HCT116 (cell line): ENCODE measurements at regions not wholly inside any gene's neighbourhood (a gene's known extent, or its start where the extent isn't known, plus 50 kb on each side); places are given as distances from the start of the nearest gene placed in this dataset.

Experiments used
- ATAC-seq: fragments of 200-7000 bp; cut with Tn5 transposase; 2 replicates; pipeline ENCODE4 v1.9.1; 2020; ENCODE audit warnings: mild to moderate bottlenecking, moderate library complexity
- BruUV-seq: library from RNA; stranded (reverse); fragments of 400-500 nt; replicated peaks from 2 replicates; lab custom pipeline; 2021; lab: Mats Ljungman, UMichigan
- CTCF ChIA-PET: fragments of 300-600 bp; sonication (Branson Sonifier 250); formaldehyde crosslinking; loops from one replicate; lab custom pipeline; 2021; ENCODE audit warnings: antibody characterized with exemption; lab: Charles Lee
- POLR2A ChIA-PET: fragments of 300-600, 350-600 bp; sonication (Branson Sonifier 250); formaldehyde crosslinking; loops from one replicate; lab custom pipeline; 2021; ENCODE audit warnings: antibody characterized with exemption; lab: Charles Lee
- RAD21 ChIA-PET, 2 experiments: fragments of 300-600 bp; sonication (Branson Sonifier 250); formaldehyde crosslinking; loops; one replicate each; lab custom pipeline; 2023; ENCODE audit warnings: low total read pairs in 2 of 2; ENCODE audit not compliant: uncharacterized antibody in 2 of 2, unreplicated experiment in 2 of 2, low non-redundant PET in 1 of 2; lab: Charles Lee
- DNase-seq: peaks from one replicate; pipeline ENCODE4 v3.0.0-alpha.2; 2010; ENCODE audit warnings: low read depth, low spot score
- H2AFZ ChIP-seq: fragments of 200-600 bp; shearing (Covaris generic), sonication (generic); 2 replicates; pipeline ENCODE4 v1.6.1; 2017; ENCODE audit warnings: low read depth, mixed run types, mixed read lengths, antibody characterized with exemption, low read length; ENCODE audit not compliant: poor library complexity, severe bottlenecking
- H3K27ac ChIP-seq: 2 replicates; pipeline ENCODE4 v1.5.1; 2012; ENCODE audit warnings: low read depth, low read length
- H3K27me3 ChIP-seq: fragments of 200-600 bp; sonication (generic); 2 replicates; pipeline ENCODE4 v1.6.1; 2016; ENCODE audit warnings: mixed run types, low read length, mixed read lengths; ENCODE audit not compliant: insufficient read depth
- H3K36me3 ChIP-seq, 2 experiments: fragments of 200-500 bp in 1 of 2; fragments of 200-600 bp in 1 of 2; sonication (Bioruptor generic) in 1 of 2; sonication (generic) in 1 of 2; 2 replicates each; pipeline versions ENCODE4 v1.5.1 to v1.6.1; 2014 to 2016; ENCODE audit warnings: low read length in 2 of 2, inconsistent platforms in 1 of 2, mixed read lengths in 1 of 2, mixed run types in 1 of 2; ENCODE audit not compliant: insufficient read depth in 2 of 2, control insufficient read depth in 1 of 2
- H3K4me1 ChIP-seq, 2 experiments: fragments of 200-600 bp in 1 of 2; sonication (generic) in 1 of 2; 2 replicates each; pipeline versions ENCODE4 v1.5.1 to v1.6.1; 2012 to 2017; ENCODE audit warnings: low read length in 2 of 2, inconsistent platforms in 1 of 2, mild to moderate bottlenecking in 1 of 2, mixed read lengths in 1 of 2, mixed run types in 1 of 2, moderate library complexity in 1 of 2; ENCODE audit not compliant: insufficient read depth in 2 of 2, control insufficient read depth in 1 of 2
- H3K4me2 ChIP-seq: fragments of 200-600 bp; sonication (generic); 2 replicates; pipeline ENCODE4 v1.6.1; 2017; ENCODE audit warnings: mixed run types, low read length, mixed read lengths
- H3K4me3 ChIP-seq, 2 experiments: fragments of 200-600 bp in 1 of 2; sonication (generic) in 1 of 2; replicated peaks in 1 of 2; 2 replicates each; pipeline ENCODE4 v1.5.1; 2011 to 2016; ENCODE audit warnings: low read length in 2 of 2, control low read depth in 1 of 2, low read depth in 1 of 2, mild to moderate bottlenecking in 1 of 2, mixed read lengths in 1 of 2, mixed run types in 1 of 2
- H3K79me2 ChIP-seq: fragments of 200-600 bp; sonication (generic); 2 replicates; pipeline ENCODE4 v1.6.1; 2017; ENCODE audit warnings: mild to moderate bottlenecking, mixed run types, low read length, moderate library complexity, mixed read lengths; ENCODE audit not compliant: insufficient read depth
- H3K9ac ChIP-seq: fragments of 200-600 bp; sonication (generic); 2 replicates; pipeline ENCODE4 v1.6.1; 2016; ENCODE audit warnings: low read length, mixed read lengths
- H3K9me2 ChIP-seq: fragments of 200-600 bp; sonication (generic), shearing (Covaris generic); 2 replicates; pipeline ENCODE4 v1.6.1; 2017; ENCODE audit warnings: mixed run types, mild to moderate bottlenecking, moderate library complexity; ENCODE audit not compliant: insufficient read depth
- H3K9me3 ChIP-seq, 2 experiments: fragments of 200-500 bp in 1 of 2; fragments of 200-600 bp in 1 of 2; sonication (Bioruptor generic) in 1 of 2; sonication (generic) in 1 of 2; 2 replicates each; pipeline ENCODE4 v1.6.1; 2014 to 2017; ENCODE audit warnings: low read length in 2 of 2, mixed read lengths in 2 of 2, inconsistent platforms in 1 of 2, low read depth in 1 of 2, mild to moderate bottlenecking in 1 of 2, mixed run types in 1 of 2, moderate library complexity in 1 of 2; ENCODE audit not compliant: control insufficient read depth in 1 of 2, insufficient read depth in 1 of 2
- H4K20me1 ChIP-seq: fragments of 200-600 bp; sonication (generic), shearing (Covaris generic); 2 replicates; pipeline ENCODE4 v1.6.1; 2017; ENCODE audit warnings: mixed run types, mild to moderate bottlenecking, moderate library complexity; ENCODE audit not compliant: insufficient read depth
- CBX3 ChIP-seq: IDR thresholded peaks from 2 replicates; pipeline ENCODE4 v1.6.1; 2012; ENCODE audit warnings: low read depth
- CEBPB ChIP-seq: IDR thresholded peaks from 2 replicates; pipeline ENCODE4 v1.6.1; 2012; ENCODE audit warnings: low read depth
- EGR1 ChIP-seq: IDR thresholded peaks from 2 replicates; pipeline ENCODE4 v1.6.1; 2012; ENCODE audit warnings: low read depth
- ELF1 ChIP-seq: IDR thresholded peaks from 2 replicates; pipeline ENCODE4 v1.6.1; 2012; ENCODE audit warnings: low read depth, borderline replicate concordance
- EZH2 ChIP-seq: fragments of 200-600 bp; sonication (generic); IDR thresholded peaks from 2 replicates; pipeline ENCODE4 v1.6.1; 2017; ENCODE audit warnings: antibody characterized with exemption, mixed run types
- FOSL1 ChIP-seq: IDR thresholded peaks from 2 replicates; pipeline ENCODE4 v1.6.1; 2012; ENCODE audit warnings: low read depth
- POLR2AphosphoS5 ChIP-seq: IDR thresholded peaks from 2 replicates; pipeline ENCODE4 v1.6.1; 2011; ENCODE audit warnings: mild to moderate bottlenecking, low read depth, low read length, moderate library complexity
- SP1 ChIP-seq: IDR thresholded peaks from 2 replicates; pipeline ENCODE4 v1.6.1; 2012; ENCODE audit warnings: low read depth
- SRF ChIP-seq: IDR thresholded peaks from 2 replicates; pipeline ENCODE4 v1.6.1; 2012; ENCODE audit warnings: low read depth
- TCF7L2 ChIP-seq: IDR thresholded peaks from 2 replicates; pipeline ENCODE4 v1.7.0; 2011; ENCODE audit warnings: borderline replicate concordance, inconsistent platforms; ENCODE audit not compliant: insufficient read depth, insufficient read length; ENCODE audit errors: extremely low read depth
- YY1 ChIP-seq: IDR thresholded peaks from 2 replicates; pipeline ENCODE4 v1.6.1; 2011; ENCODE audit warnings: low read length, low read depth, moderate library complexity, mild to moderate bottlenecking; ENCODE audit not compliant: insufficient replicate concordance; ENCODE audit errors: extremely low read depth
- ZFX ChIP-seq: fragments of 450-650 bp; IDR thresholded peaks from 2 replicates; pipeline ENCODE4 v1.6.1; 2017
- intact Hi-C: fragments of 100-400 bp; cut with micrococcal nuclease; formaldehyde crosslinking; loops from 2 replicates; pipeline ENCODE4 v1.10.0; 2022
- TF ChIP-seq, protein P1 (sequence below): IDR thresholded peaks from 2 replicates; pipeline ENCODE4 v1.6.1; 2012; ENCODE audit warnings: low read depth
- TF ChIP-seq, protein P2 (sequence below): IDR thresholded peaks from 2 replicates; pipeline ENCODE4 v1.6.1; 2011; ENCODE audit warnings: mild to moderate bottlenecking, low read length, moderate library complexity; ENCODE audit not compliant: insufficient replicate concordance; ENCODE audit errors: extremely low read depth

DNA sequence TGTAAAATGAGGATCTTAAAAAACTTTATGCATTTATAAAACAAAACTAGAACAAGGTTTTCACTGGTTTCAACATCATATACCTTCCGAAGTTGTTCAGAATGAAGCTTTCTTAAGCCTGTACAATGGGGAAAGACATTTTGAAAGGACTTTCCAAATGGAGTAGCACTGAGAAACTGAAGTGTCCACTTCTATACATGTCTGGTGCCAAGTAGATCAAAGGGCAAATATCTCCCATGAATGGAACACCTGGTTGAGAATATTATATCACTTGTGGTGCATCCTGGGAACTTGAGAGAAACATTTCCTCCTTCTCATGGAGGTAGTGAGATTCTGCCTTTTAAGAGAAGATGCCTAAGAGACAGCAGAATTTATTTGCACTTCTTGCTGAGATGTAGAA lies 182.1 kb upstream of the ACTBL2 start:
- H3K9me3 ChIP-seq = no peaks in the 10 kb centered on the region
- no peaks in the 10 kb centered on the region for H3K27me3 ChIP-seq
- no peak overlapping the region for H3K9ac ChIP-seq
- H3K4me3 ChIP-seq = no peak overlapping the region
- no peak overlapping the region for H3K27ac ChIP-seq
- BruUV-seq = no TSS peak
- ATAC-seq = no peak
- DNase-seq = no peak
- H2AFZ ChIP-seq = peak overlapping the region; percentile 31
- RAD21 ChIA-PET = no interaction called here
- no peaks in the 10 kb centered on the region for H3K4me1 ChIP-seq
- no peaks in the 10 kb centered on the region for H3K36me3 ChIP-seq
- CTCF ChIA-PET = interaction anchor here (0.7 kb wide), 1 partner anchor 14 kb away, joined by 3 read pairs; no protein-coding TSS in a partner anchor
- POLR2A ChIA-PET = no interaction called here
- no peaks in the 10 kb centered on the region for H3K9me2 ChIP-seq
- no peaks in the 10 kb centered on the region for H3K79me2 ChIP-seq
- TF ChIP-seq CBX3 (no peak), FOSL1 (no peak), SP1 (no peak), EZH2 (no peak), YY1 (no peak), TCF7L2 (no peak)
- TF ChIP-seq, protein P1, sequence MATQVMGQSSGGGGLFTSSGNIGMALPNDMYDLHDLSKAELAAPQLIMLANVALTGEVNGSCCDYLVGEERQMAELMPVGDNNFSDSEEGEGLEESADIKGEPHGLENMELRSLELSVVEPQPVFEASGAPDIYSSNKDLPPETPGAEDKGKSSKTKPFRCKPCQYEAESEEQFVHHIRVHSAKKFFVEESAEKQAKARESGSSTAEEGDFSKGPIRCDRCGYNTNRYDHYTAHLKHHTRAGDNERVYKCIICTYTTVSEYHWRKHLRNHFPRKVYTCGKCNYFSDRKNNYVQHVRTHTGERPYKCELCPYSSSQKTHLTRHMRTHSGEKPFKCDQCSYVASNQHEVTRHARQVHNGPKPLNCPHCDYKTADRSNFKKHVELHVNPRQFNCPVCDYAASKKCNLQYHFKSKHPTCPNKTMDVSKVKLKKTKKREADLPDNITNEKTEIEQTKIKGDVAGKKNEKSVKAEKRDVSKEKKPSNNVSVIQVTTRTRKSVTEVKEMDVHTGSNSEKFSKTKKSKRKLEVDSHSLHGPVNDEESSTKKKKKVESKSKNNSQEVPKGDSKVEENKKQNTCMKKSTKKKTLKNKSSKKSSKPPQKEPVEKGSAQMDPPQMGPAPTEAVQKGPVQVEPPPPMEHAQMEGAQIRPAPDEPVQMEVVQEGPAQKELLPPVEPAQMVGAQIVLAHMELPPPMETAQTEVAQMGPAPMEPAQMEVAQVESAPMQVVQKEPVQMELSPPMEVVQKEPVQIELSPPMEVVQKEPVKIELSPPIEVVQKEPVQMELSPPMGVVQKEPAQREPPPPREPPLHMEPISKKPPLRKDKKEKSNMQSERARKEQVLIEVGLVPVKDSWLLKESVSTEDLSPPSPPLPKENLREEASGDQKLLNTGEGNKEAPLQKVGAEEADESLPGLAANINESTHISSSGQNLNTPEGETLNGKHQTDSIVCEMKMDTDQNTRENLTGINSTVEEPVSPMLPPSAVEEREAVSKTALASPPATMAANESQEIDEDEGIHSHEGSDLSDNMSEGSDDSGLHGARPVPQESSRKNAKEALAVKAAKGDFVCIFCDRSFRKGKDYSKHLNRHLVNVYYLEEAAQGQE = no peak
- H3K4me2 ChIP-seq = no peak overlapping the region
- no peaks in the 10 kb centered on the region for H4K20me1 ChIP-seq
- intact Hi-C loops = no loop called here

DNA sequence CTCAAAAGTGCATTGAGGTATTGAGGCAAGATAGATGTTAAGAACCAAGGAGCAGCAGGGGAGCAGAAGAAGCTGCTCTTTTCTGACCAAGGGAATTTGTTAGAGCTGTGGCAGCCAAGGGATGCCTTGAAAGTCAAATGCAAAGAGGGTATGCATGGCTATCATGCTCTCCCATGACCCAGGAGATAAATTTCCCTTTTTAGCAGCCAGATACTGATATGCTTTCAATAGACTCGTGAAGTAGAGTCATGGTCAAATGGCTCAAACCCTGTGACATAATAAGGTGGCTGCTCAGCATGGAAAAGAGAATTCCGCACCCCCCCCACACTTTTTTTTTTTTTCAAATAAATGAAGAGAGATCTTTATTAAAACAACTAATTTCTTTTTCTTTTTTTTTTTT lies 180.9 kb upstream of the ACTBL2 start:
- DNase-seq (no peak), ATAC-seq (no peak)
- H4K20me1 ChIP-seq = no peaks in the 10 kb centered on the region
- H3K4me1 ChIP-seq = no peaks in the 10 kb centered on the region
- no peaks in the 10 kb centered on the region for H3K36me3 ChIP-seq
- no peak overlapping the region for H3K4me3 ChIP-seq
- no peak overlapping the region for H2AFZ ChIP-seq
- intact Hi-C loops = no loop called here
- CTCF ChIA-PET = interaction anchor here (1.3 kb wide), 1 partner anchor 14 kb away, joined by 3 read pairs; no protein-coding TSS in a partner anchor
- H3K9me2 ChIP-seq = no peaks in the 10 kb centered on the region
- H3K27me3 ChIP-seq = no peaks in the 10 kb centered on the region
- H3K4me2 ChIP-seq = no peak overlapping the region
- no peaks in the 10 kb centered on the region for H3K79me2 ChIP-seq
- BruUV-seq = no TSS peak
- POLR2A ChIA-PET = no interaction called here
- H3K9ac ChIP-seq = no peak overlapping the region
- no peaks in the 10 kb centered on the region for H3K9me3 ChIP-seq
- H3K27ac ChIP-seq = no peak overlapping the region
- RAD21 ChIA-PET = no interaction called here
- no peak for TF ChIP-seq ZFX
- no peak for TF ChIP-seq ELF1
- TF ChIP-seq EGR1 = no peak
- TF ChIP-seq, protein P2, sequence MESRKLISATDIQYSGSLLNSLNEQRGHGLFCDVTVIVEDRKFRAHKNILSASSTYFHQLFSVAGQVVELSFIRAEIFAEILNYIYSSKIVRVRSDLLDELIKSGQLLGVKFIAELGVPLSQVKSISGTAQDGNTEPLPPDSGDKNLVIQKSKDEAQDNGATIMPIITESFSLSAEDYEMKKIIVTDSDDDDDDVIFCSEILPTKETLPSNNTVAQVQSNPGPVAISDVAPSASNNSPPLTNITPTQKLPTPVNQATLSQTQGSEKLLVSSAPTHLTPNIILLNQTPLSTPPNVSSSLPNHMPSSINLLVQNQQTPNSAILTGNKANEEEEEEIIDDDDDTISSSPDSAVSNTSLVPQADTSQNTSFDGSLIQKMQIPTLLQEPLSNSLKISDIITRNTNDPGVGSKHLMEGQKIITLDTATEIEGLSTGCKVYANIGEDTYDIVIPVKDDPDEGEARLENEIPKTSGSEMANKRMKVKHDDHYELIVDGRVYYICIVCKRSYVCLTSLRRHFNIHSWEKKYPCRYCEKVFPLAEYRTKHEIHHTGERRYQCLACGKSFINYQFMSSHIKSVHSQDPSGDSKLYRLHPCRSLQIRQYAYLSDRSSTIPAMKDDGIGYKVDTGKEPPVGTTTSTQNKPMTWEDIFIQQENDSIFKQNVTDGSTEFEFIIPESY = no peak
- TF ChIP-seq POLR2AphosphoS5 = no peak
- TF ChIP-seq SRF = no peak
- TF ChIP-seq CEBPB = no peak
